Kidney (tissue), 13 donors: ENCODE measurements at regions not wholly inside any gene's neighbourhood (a gene's known extent, or its start where the extent isn't known, plus 50 kb on each side); places are given as distances from the start of the nearest gene placed in this dataset.

Experiments
- DNase-seq, 5 donors: peaks; one replicate each; pipeline ENCODE4 v3.0.0-alpha.2; 2013 to 2020
- FAIRE-seq: peaks from 2 replicates; lab custom pipeline; 2012; peaks lifted over from hg19 to GRCh38; lab: Jason Lieb, UNC
- H3K27ac ChIP-seq, 2 donors: one replicate each; pipeline ENCODE4 v1.7.0; 2013; ENCODE audit warnings: low read depth in 2 of 2, low read length in 2 of 2, inconsistent platforms in 1 of 2
- H3K27me3 ChIP-seq: one replicate; pipeline ENCODE4 v1.7.1; 2013; ENCODE audit warnings: low read length, inconsistent platforms; ENCODE audit not compliant: control insufficient read depth, insufficient read depth
- H3K36me3 ChIP-seq, 3 donors: one replicate each; pipeline versions ENCODE4 v1.7.0 to v1.7.1; 2013; ENCODE audit warnings: low read length in 3 of 3, control low read depth in 1 of 3, inconsistent platforms in 1 of 3; ENCODE audit not compliant: insufficient read depth in 3 of 3, control insufficient read depth in 2 of 3
- H3K4me1 ChIP-seq, 3 donors: one replicate each; pipeline versions ENCODE4 v1.7.0 to v1.7.1; 2013; ENCODE audit warnings: low read length in 3 of 3, inconsistent platforms in 1 of 3, low read depth in 1 of 3; ENCODE audit not compliant: control insufficient read depth in 2 of 3, insufficient read depth in 2 of 3
- H3K4me3 ChIP-seq, 3 donors: one replicate each; pipeline versions ENCODE4 v1.7.0 to v1.8.1; 2013; ENCODE audit warnings: low read length in 3 of 3, control low read depth in 1 of 3, inconsistent platforms in 1 of 3
- H3K9ac ChIP-seq, 3 donors: one replicate each; pipeline versions ENCODE4 v1.7.0 to v1.7.1; 2013; ENCODE audit warnings: low read length in 3 of 3, control low read depth in 1 of 3, inconsistent platforms in 1 of 3
- H3K9me3 ChIP-seq, 3 donors: one replicate each; pipeline versions ENCODE4 v1.7.0 to v1.7.1; 2013; ENCODE audit warnings: low read length in 3 of 3, control low read depth in 1 of 3, inconsistent platforms in 1 of 3; ENCODE audit not compliant: control insufficient read depth in 2 of 3, insufficient read depth in 1 of 3
- CTCF ChIP-seq: IDR thresholded peaks from 3 replicates; pipeline ENCODE4 v1.5.1; 2012; ENCODE audit warnings: mild to moderate bottlenecking, moderate library complexity, borderline replicate concordance; ENCODE audit not compliant: insufficient read depth; ENCODE audit errors: extremely low read depth
- intact Hi-C: fragments of 100-400 bp; cut with DNase I; formaldehyde crosslinking; loops from one replicate; pipeline ENCODE4 v1.11.1; 2022
- donor health status: control.
- donor health status: control.
- donor health status: control.
- donor health status: control.
- donor health status: control.
- donor health status: DM: yes; HTN: yes; CAD: no.
- donor health status: Normal renal cell carcinoma (clear cell type).

GRCh38 chr6:170008294-170008785 is 256.9 kb downstream of the ERMARD start:
- H3K4me1 ChIP-seq = peaks cover 0 to 11% (median 0%) of the 10 kb centered on the region in 3 donors
- H3K36me3 ChIP-seq = no peaks in the 10 kb centered on the region
- H3K27me3 ChIP-seq = no peaks in the 10 kb centered on the region
- H3K4me3 ChIP-seq = no peak overlapping the region
- peak in 1 of 5 donors; percentile 50 for DNase-seq
- no peak overlapping the region for H3K9ac ChIP-seq
- H3K9me3 ChIP-seq = no peaks in the 10 kb centered on the region
- no peak for FAIRE-seq
- intact Hi-C loops = no loop called here
- no peak overlapping the region for H3K27ac ChIP-seq
- TF ChIP-seq CTCF = no peak

GRCh38 chr6:170007468-170008293 is 256.3 kb downstream of the ERMARD start:
- FAIRE-seq = no peak
- H3K4me3 ChIP-seq = no peak overlapping the region
- no peak overlapping the region for H3K9ac ChIP-seq
- no peak overlapping the region for H3K27ac ChIP-seq
- no peaks in the 10 kb centered on the region for H3K9me3 ChIP-seq
- intact Hi-C loops = no loop called here
- DNase-seq = peak in 2 of 5 donors; percentile 64 to 77
- H3K4me1 ChIP-seq = peaks cover 0 to 11% (median 0%) of the 10 kb centered on the region in 3 donors
- no peak for TF ChIP-seq CTCF
- H3K36me3 ChIP-seq = no peaks in the 10 kb centered on the region
- no peaks in the 10 kb centered on the region for H3K27me3 ChIP-seq

GRCh38 chr6:170006900-170007467 is 255.6 kb downstream of the ERMARD start:
- intact Hi-C loops = no loop called here
- TF ChIP-seq CTCF = no peak
- Histone ChIP-seq H3K9ac (no peak overlapping the region), H3K4me1 (peaks cover 0 to 9% (median 0%) of the 10 kb centered on the region in 3 donors), H3K27ac (no peak overlapping the region), H3K36me3 (no peaks in the 10 kb centered on the region), H3K27me3 (no peaks in the 10 kb centered on the region), H3K9me3 (no peaks in the 10 kb centered on the region), H3K4me3 (no peak overlapping the region)
- FAIRE-seq (no peak), DNase-seq (peak in 3 of 5 donors; percentile 70 to 73 (median 72))
